Naive thymus-derived CD4-positive, alpha-beta T cell (primary cell): ENCODE measurements at regions not wholly inside any gene's neighbourhood (a gene's known extent, or its start where the extent isn't known, plus 50 kb on each side); places are given as distances from the start of the nearest gene placed in this dataset.
A peak's percentile ranks its signal among the peaks of the same experiment; 100 is the strongest.

Experiments
- ATAC-seq: fragments of 150-1000 bp; cut with Tn5 transposase; 2 replicates; pipeline ENCODE4 v1.10.0; 2021; ENCODE audit warnings: mild to moderate bottlenecking, moderate library complexity
- CTCF ChIA-PET: fragments of 350-600 bp; sonication (Branson Sonifier 250); formaldehyde crosslinking; loops from one replicate; lab custom pipeline; 2021; ENCODE audit warnings: antibody characterized with exemption; lab: Charles Lee
- POLR2A ChIA-PET: fragments of 350-600 bp; sonication (Branson Sonifier 250); formaldehyde crosslinking; loops from one replicate; lab custom pipeline; 2021; ENCODE audit warnings: antibody characterized with exemption, inconsistent platforms; lab: Charles Lee
- DNase-seq, 9 donors: peaks; one replicate each; pipeline versions ENCODE4 v3.0.0 to v3.0.0-alpha.2; 2020 to 2022; ENCODE audit warnings: mixed read lengths in 1 of 9
- H3K27ac ChIP-seq: one replicate; pipeline ENCODE4 v1.7.0; 2013; ENCODE audit warnings: mild to moderate bottlenecking, low read depth, low read length, moderate library complexity
- H3K27me3 ChIP-seq, 2 donors: one replicate each; pipeline ENCODE4 v1.7.0; 2013; ENCODE audit warnings: low read length in 2 of 2, mild to moderate bottlenecking in 2 of 2, moderate library complexity in 2 of 2; ENCODE audit not compliant: control insufficient read depth in 2 of 2, insufficient read depth in 2 of 2
- H3K36me3 ChIP-seq, 3 experiments: 1 replicate in 2 of 3; 2 replicates in 1 of 3; pipeline ENCODE4 v1.7.0; 2013; ENCODE audit warnings: low read length in 3 of 3, mild to moderate bottlenecking in 3 of 3, moderate library complexity in 1 of 3; ENCODE audit not compliant: insufficient read depth in 3 of 3, control insufficient read depth in 2 of 3
- H3K4me1 ChIP-seq, 2 donors: one replicate each; pipeline ENCODE4 v1.7.0; 2013; ENCODE audit warnings: low read length in 2 of 2, mild to moderate bottlenecking in 2 of 2, moderate library complexity in 1 of 2; ENCODE audit not compliant: control insufficient read depth in 2 of 2, insufficient read depth in 2 of 2
- H3K4me3 ChIP-seq: 2 replicates; pipeline ENCODE4 v1.7.0; 2013; ENCODE audit warnings: mild to moderate bottlenecking, low read length
- H3K9me3 ChIP-seq, 3 experiments: 1 replicate in 2 of 3; 2 replicates in 1 of 3; pipeline ENCODE4 v1.7.0; 2013; ENCODE audit warnings: low read length in 3 of 3; ENCODE audit not compliant: control insufficient read depth in 2 of 3
- H3K27ac Mint-ChIP-seq, 9 donors: one replicate each; pipeline ENCODE4 v1.8.0; 2020 to 2022; ENCODE audit warnings: mixed read lengths in 9 of 9, mild to moderate bottlenecking in 8 of 9, moderate library complexity in 5 of 9, inconsistent platforms in 2 of 9
- H3K27me3 Mint-ChIP-seq, 5 donors: one replicate each; pipeline ENCODE4 v1.8.0; 2021 to 2022; ENCODE audit warnings: mixed read lengths in 5 of 5, mild to moderate bottlenecking in 1 of 5
- H3K36me3 Mint-ChIP-seq, 5 donors: one replicate each; pipeline ENCODE4 v1.8.0; 2020 to 2022; ENCODE audit warnings: mixed read lengths in 5 of 5, mild to moderate bottlenecking in 3 of 5, inconsistent platforms in 1 of 5
- H3K4me1 Mint-ChIP-seq, 7 donors: one replicate each; pipeline ENCODE4 v1.8.0; 2020 to 2022; ENCODE audit warnings: mixed read lengths in 7 of 7, mild to moderate bottlenecking in 3 of 7, inconsistent platforms in 1 of 7
- H3K4me3 Mint-ChIP-seq, 10 donors: one replicate each; pipeline ENCODE4 v1.8.0; 2020 to 2022; ENCODE audit warnings: mild to moderate bottlenecking in 10 of 10, mixed read lengths in 10 of 10, moderate library complexity in 6 of 10, inconsistent platforms in 2 of 10
- H3K9me3 Mint-ChIP-seq, 11 donors: one replicate each; pipeline ENCODE4 v1.8.0; 2020 to 2022; ENCODE audit warnings: mixed read lengths in 11 of 11, mild to moderate bottlenecking in 4 of 11, inconsistent platforms in 1 of 11, moderate library complexity in 1 of 11
- intact Hi-C, 2 donors: fragments of 100-400 bp; cut with micrococcal nuclease; formaldehyde crosslinking; loops; one replicate each; pipeline ENCODE4 v1.15.1; 2023

DNA sequence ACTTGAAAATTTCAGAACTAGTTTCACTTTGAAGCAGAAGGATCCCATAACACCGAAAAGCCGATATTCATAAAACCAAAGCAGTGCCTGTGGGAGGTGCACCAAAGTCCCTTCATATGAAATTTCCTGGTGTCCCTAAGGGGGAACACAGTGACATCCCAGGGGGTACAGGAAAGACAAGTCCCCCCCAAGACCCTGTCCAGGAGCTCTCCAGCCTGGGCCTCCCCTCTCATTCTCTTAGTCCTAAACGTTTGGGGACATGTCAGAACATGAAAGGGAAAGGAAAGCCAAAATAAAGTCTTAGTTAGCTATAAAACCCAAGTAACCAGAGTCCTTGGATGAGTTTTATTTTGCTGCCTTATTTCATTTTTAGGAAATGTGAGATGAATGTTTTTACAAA is 56.6 kb downstream of the MRPL57 start:
- no peaks in the 10 kb centered on the region for H3K36me3 ChIP-seq
- ATAC-seq (no peak), DNase-seq (no peak)
- no peak overlapping the region for H3K27ac ChIP-seq
- H3K9me3 Mint-ChIP-seq, result peaks cover 0 to 4% (median 0%) of the 10 kb centered on the region in 11 donors
- H3K4me3 Mint-ChIP-seq, result peak overlapping the region in 2 of 10 donors; percentile 45 to 62
- H3K36me3 Mint-ChIP-seq, result no peaks in the 10 kb centered on the region
- intact Hi-C loops, result loop anchor here in 1 of 2 donors (2.0 kb wide), 1 partner anchor 14 kb away; no protein-coding TSS in a partner anchor
- H3K9me3 ChIP-seq, result no peaks in the 10 kb centered on the region
- CTCF ChIA-PET, result no interaction called here
- peaks cover 0 to 7% (median 4%) of the 10 kb centered on the region in 5 donors for H3K27me3 Mint-ChIP-seq
- POLR2A ChIA-PET, result no interaction called here
- peak overlapping the region in 1 of 9 donors; percentile 55 for H3K27ac Mint-ChIP-seq
- peaks cover 0 to 16% (median 11%) of the 10 kb centered on the region in 7 donors for H3K4me1 Mint-ChIP-seq
- H3K4me1 ChIP-seq, result no peaks in the 10 kb centered on the region
- no peak overlapping the region for H3K4me3 ChIP-seq
- H3K27me3 ChIP-seq, result no peaks in the 10 kb centered on the region

DNA sequence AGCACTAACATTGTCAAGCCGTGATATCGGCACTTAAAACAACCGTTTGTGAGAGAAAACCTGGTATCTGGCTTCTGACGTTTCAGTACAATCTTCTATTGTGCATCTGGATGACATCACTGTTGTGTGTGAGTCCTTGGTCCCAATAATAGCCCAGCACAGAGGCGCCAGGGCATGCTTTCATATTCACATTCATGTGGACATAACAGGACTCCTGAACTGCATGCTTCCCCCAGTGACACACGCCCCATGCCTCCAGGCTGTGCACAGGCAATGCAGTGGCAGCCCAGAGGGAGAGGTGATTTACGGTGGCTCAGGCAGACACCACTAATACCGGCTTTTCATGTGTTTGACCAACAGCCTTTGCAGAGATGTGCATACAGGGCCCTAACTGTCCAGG is 58.1 kb downstream of the MRPL57 start:
- Histone ChIP-seq H3K36me3 (no peaks in the 10 kb centered on the region), H3K4me3 (no peak overlapping the region), H3K9me3 (no peaks in the 10 kb centered on the region), H3K4me1 (no peaks in the 10 kb centered on the region), H3K27ac (no peak overlapping the region), H3K27me3 (no peaks in the 10 kb centered on the region)
- intact Hi-C loops, result no loop called here
- Mint-ChIP-seq H3K9me3 (peaks cover 0 to 4% (median 0%) of the 10 kb centered on the region in 11 donors), H3K27me3 (peaks cover 0 to 10% (median 4%) of the 10 kb centered on the region in 5 donors), H3K36me3 (no peaks in the 10 kb centered on the region), H3K4me1 (peaks cover 0 to 16% (median 11%) of the 10 kb centered on the region in 7 donors), H3K4me3 (no peak overlapping the region), H3K27ac (no peak overlapping the region)
- ChIA-PET POLR2A (no interaction called here), CTCF (no interaction called here)
- no peak for DNase-seq
- no peak for ATAC-seq

DNA sequence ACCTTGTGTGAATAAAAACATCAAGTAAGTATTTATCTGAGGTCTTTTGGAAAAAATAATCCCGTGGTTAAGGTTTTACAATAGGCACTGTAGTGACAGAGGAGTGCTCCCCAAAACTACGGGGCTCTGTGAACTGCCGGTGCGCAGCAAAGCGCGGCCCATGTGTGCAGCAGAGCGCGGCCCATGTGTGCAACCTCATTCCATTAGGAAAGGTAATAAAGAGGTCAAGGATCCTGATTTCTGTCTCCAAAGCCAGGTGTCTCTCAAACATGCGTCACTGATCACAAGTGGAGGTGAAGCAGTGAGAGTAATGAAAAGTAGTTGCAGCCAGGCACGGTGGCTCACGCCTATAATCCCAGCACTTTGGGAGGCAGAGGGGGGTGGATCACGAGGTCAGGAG is 58.7 kb downstream of the MRPL57 start:
- DNase-seq (no peak), ATAC-seq (no peak)
- Histone ChIP-seq H3K27ac (no peak overlapping the region), H3K9me3 (no peaks in the 10 kb centered on the region), H3K4me1 (no peaks in the 10 kb centered on the region), H3K4me3 (no peak overlapping the region), H3K27me3 (no peaks in the 10 kb centered on the region), H3K36me3 (no peaks in the 10 kb centered on the region)
- H3K27me3 Mint-ChIP-seq, result peaks cover 0 to 10% (median 4%) of the 10 kb centered on the region in 5 donors
- H3K4me1 Mint-ChIP-seq, result peaks cover 0 to 17% (median 11%) of the 10 kb centered on the region in 7 donors
- H3K9me3 Mint-ChIP-seq, result peaks cover 0 to 4% (median 0%) of the 10 kb centered on the region in 11 donors
- no peak overlapping the region for H3K4me3 Mint-ChIP-seq
- POLR2A ChIA-PET, result no interaction called here
- CTCF ChIA-PET, result no interaction called here
- intact Hi-C loops, result no loop called here
- no peaks in the 10 kb centered on the region for H3K36me3 Mint-ChIP-seq
- H3K27ac Mint-ChIP-seq, result no peak overlapping the region

DNA sequence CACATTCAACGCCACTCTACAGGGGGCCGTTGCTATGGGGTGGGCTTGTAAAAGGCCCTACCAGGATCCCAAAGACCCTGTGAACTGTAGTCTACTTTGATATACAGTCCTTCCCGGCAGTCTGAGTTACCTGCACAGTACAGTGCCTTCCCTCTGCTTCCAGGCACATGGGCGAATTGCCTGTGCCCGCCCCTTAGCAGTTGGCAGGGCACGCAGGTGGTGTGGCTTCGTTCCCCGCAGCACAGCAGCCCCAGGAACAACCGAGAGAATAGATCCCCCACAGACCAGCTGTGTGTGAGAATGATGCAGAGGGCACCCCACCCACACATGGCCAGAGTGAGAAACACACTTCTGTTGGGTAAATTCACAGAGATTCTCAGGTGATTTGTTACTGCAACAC is 60.6 kb downstream of the MRPL57 start:
- no peaks in the 10 kb centered on the region for H3K36me3 ChIP-seq
- ChIA-PET CTCF (no interaction called here), POLR2A (no interaction called here)
- H3K27me3 ChIP-seq, result no peaks in the 10 kb centered on the region
- H3K27ac ChIP-seq, result no peak overlapping the region
- intact Hi-C loops, result no loop called here
- H3K4me3 Mint-ChIP-seq, result no peak overlapping the region
- no peaks in the 10 kb centered on the region for H3K4me1 ChIP-seq
- peaks cover 0 to 10% (median 4%) of the 10 kb centered on the region in 5 donors for H3K27me3 Mint-ChIP-seq
- DNase-seq (no peak), ATAC-seq (no peak)
- H3K4me3 ChIP-seq, result no peak overlapping the region
- H3K27ac Mint-ChIP-seq, result no peak overlapping the region
- H3K36me3 Mint-ChIP-seq, result no peaks in the 10 kb centered on the region
- no peaks in the 10 kb centered on the region for H3K9me3 ChIP-seq
- H3K9me3 Mint-ChIP-seq, result peaks cover 0 to 4% (median 0%) of the 10 kb centered on the region in 11 donors
- H3K4me1 Mint-ChIP-seq, result peaks cover 5 to 18% (median 7%) of the 10 kb centered on the region in 7 donors

DNA sequence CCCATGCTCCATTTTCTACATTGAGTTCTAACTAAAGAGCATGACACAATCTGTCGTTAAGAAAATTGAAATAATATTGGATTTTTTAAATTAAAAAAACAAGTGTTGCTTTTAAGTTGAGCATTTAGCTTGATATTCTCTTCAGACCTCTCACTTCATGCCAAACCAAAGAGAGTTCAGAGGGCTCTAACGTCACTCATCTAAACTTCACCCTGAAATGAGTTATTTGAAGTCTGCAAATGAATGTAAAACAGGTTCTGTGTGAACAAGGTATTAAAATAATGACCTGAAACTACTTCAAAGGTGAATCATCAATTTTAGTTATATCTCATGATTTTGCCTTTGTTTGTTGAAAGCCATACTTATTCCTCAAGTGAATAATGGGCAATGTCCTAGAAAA is 61.8 kb downstream of the MRPL57 start:
- Histone ChIP-seq H3K4me3 (no peak overlapping the region), H3K27ac (no peak overlapping the region), H3K36me3 (no peaks in the 10 kb centered on the region), H3K27me3 (no peaks in the 10 kb centered on the region), H3K9me3 (no peaks in the 10 kb centered on the region), H3K4me1 (no peaks in the 10 kb centered on the region)
- no peaks in the 10 kb centered on the region for H3K36me3 Mint-ChIP-seq
- H3K4me1 Mint-ChIP-seq, result peaks cover 5 to 19% (median 7%) of the 10 kb centered on the region in 7 donors
- H3K4me3 Mint-ChIP-seq, result no peak overlapping the region
- H3K9me3 Mint-ChIP-seq, result peaks cover 0 to 4% (median 0%) of the 10 kb centered on the region in 11 donors
- H3K27me3 Mint-ChIP-seq, result peaks cover 0 to 10% (median 4%) of the 10 kb centered on the region in 5 donors
- ChIA-PET CTCF (no interaction called here), POLR2A (no interaction called here)
- DNase-seq (no peak), ATAC-seq (no peak)
- intact Hi-C loops, result no loop called here
- no peak overlapping the region for H3K27ac Mint-ChIP-seq

DNA sequence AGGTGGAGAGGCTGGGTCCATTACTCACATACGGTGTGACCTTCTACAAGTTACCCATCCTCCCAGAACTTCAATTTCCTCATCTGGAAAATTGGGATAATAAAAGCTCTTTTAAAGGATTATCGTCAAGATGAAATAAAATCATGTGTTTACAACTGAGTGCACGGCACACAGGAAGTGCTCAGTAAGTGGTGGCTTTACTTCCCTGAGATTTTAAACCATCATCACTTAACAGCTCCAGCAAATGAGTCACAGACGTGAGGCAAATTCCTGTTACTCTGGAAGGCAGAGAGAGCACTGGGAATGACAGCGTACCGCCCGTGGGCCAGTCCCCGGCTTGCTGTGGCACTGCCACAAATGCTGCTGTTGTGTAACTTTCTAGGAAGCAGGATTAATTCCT is 64.1 kb downstream of the MRPL57 start:
- CTCF ChIA-PET, result no interaction called here
- H3K27me3 Mint-ChIP-seq, result peaks cover 0 to 8% (median 4%) of the 10 kb centered on the region in 5 donors
- Histone ChIP-seq H3K27me3 (no peaks in the 10 kb centered on the region), H3K9me3 (no peaks in the 10 kb centered on the region), H3K27ac (no peak overlapping the region), H3K36me3 (no peaks in the 10 kb centered on the region), H3K4me3 (no peak overlapping the region), H3K4me1 (no peaks in the 10 kb centered on the region)
- DNase-seq, result no peak
- POLR2A ChIA-PET, result no interaction called here
- H3K4me1 Mint-ChIP-seq, result peaks cover 5 to 24% (median 7%) of the 10 kb centered on the region in 7 donors
- no peak overlapping the region for H3K27ac Mint-ChIP-seq
- no peak overlapping the region for H3K4me3 Mint-ChIP-seq
- H3K9me3 Mint-ChIP-seq, result peaks cover 0 to 4% (median 0%) of the 10 kb centered on the region in 11 donors
- ATAC-seq, result no peak
- H3K36me3 Mint-ChIP-seq, result no peaks in the 10 kb centered on the region
- intact Hi-C loops, result no loop called here

DNA sequence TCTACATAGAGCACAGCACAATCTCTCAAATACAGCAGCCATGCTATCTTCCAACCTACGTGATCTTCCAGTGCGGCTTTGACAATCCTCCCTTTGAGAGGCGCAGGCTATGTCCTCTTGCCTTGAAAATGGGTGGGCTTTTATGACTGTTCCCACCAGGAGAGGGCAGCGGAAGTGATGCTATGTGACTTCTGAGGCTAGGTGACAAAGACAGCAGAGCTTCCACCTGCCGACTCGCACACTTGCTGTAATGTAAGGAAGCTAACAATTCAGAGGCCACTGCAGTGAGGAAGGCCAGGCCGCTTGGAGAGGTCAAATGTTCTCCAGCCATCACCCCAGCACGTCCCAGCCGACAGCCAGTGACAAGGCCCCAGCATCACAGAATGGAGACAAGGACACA is 65.8 kb downstream of the MRPL57 start:
- no peaks in the 10 kb centered on the region for H3K9me3 ChIP-seq
- intact Hi-C loops, result no loop called here
- H3K4me3 ChIP-seq, result no peak overlapping the region
- H3K4me1 ChIP-seq, result no peaks in the 10 kb centered on the region
- no peaks in the 10 kb centered on the region for H3K36me3 ChIP-seq
- Mint-ChIP-seq H3K4me3 (no peak overlapping the region), H3K36me3 (no peaks in the 10 kb centered on the region), H3K4me1 (peaks cover 5 to 24% (median 7%) of the 10 kb centered on the region in 7 donors), H3K9me3 (peaks cover 0 to 4% (median 0%) of the 10 kb centered on the region in 11 donors), H3K27ac (no peak overlapping the region), H3K27me3 (peaks cover 0 to 3% (median 0%) of the 10 kb centered on the region in 5 donors)
- CTCF ChIA-PET, result no interaction called here
- POLR2A ChIA-PET, result no interaction called here
- ATAC-seq (no peak), DNase-seq (no peak)
- H3K27ac ChIP-seq, result no peak overlapping the region
- no peaks in the 10 kb centered on the region for H3K27me3 ChIP-seq
